GM12864 (cell line): ENCODE measurements at regions not wholly inside any gene's neighbourhood (a gene's known extent, or its start where the extent isn't known, plus 50 kb on each side); places are given as distances from the start of the nearest gene placed in this dataset.

Experiments
- DNase-seq: peaks from one replicate; pipeline ENCODE4 v3.0.0-alpha.2; 2011; ENCODE audit warnings: low read depth
- H3K4me3 ChIP-seq: 2 replicates; pipeline ENCODE4 v1.5.1; 2011; ENCODE audit warnings: mild to moderate bottlenecking, low read depth, low read length, control low read depth
- CTCF ChIP-seq: IDR thresholded peaks from 2 replicates; pipeline ENCODE4 v1.5.1; 2011; ENCODE audit warnings: low read depth, mild to moderate bottlenecking, moderate library complexity, low read length, control low read depth, inconsistent platforms; ENCODE audit errors: missing control alignments

- no peak for TF ChIP-seq CTCF
- no peak for DNase-seq
- no peak overlapping the region for H3K4me3 ChIP-seq
Measured at GRCh38 chr5:25405850-25406249, 761.1 kb upstream of the CDH10 start.

- DNase-seq, result no peak
- no peak for TF ChIP-seq CTCF
Measured at GRCh38 chr5:25399878-25400480, 755.2 kb upstream of the CDH10 start.

GRCh38 chr5:25393957-25394356 is 749.2 kb upstream of the CDH10 start:
- no peak overlapping the region for H3K4me3 ChIP-seq
- TF ChIP-seq CTCF, result no peak
- DNase-seq, result no peak

More at GRCh38 chr5:25399878-25400480, 755.2 kb upstream of the CDH10 start:
- no peak overlapping the region for H3K4me3 ChIP-seq

- DNase-seq, result no peak
- TF ChIP-seq CTCF, result no peak
- H3K4me3 ChIP-seq, result no peak overlapping the region
Measured at GRCh38 chr5:25393256-25393655, 748.5 kb upstream of the CDH10 start.

- no peak overlapping the region for H3K4me3 ChIP-seq
- no peak for DNase-seq
- no peak for TF ChIP-seq CTCF
Measured at GRCh38 chr5:25387953-25388352, 743.2 kb upstream of the CDH10 start.

GRCh38 chr5:25362799-25363198 is 718.0 kb upstream of the CDH10 start:
- TF ChIP-seq CTCF, result no peak
- no peak overlapping the region for H3K4me3 ChIP-seq
- DNase-seq, result no peak

- DNase-seq, result no peak
- no peak for TF ChIP-seq CTCF
- no peak overlapping the region for H3K4me3 ChIP-seq
Measured at GRCh38 chr5:25358919-25359318, 714.1 kb upstream of the CDH10 start.
